DMS 273 treated with DMSO at 0.1 percent for 48 hours (cell line): ENCODE measurements at regions not wholly inside any gene's neighbourhood (a gene's known extent, or its start where the extent isn't known, plus 50 kb on each side); places are given as distances from the start of the nearest gene placed in this dataset.
"Not testable (repeated sequence)": the region's sequence is repeated elsewhere in the genome, so short reads cannot be mapped to it uniquely, and the experiment has no call there.

Experiments
- DNase-seq: peaks from one replicate; lab custom pipeline; 2025; lab: John Stamatoyannopoulos, UW

- no peak for DNase-seq
These were observed 433.7 kb upstream of the GYPC start for GRCh38 chr2:126222278-126222677.

GRCh38 chr2:126224776-126225175, 431.2 kb upstream of the GYPC start:
- DNase-seq, result no peak

- no peak for DNase-seq
These were observed 428.7 kb upstream of the GYPC start for GRCh38 chr2:126227250-126227649.

GRCh38 chr2:126228531-126228930, 427.4 kb upstream of the GYPC start:
- no peak for DNase-seq

GRCh38 chr2:126238251-126238650, 417.7 kb upstream of the GYPC start:
- DNase-seq, result no peak

- no peak for DNase-seq
These were observed 416.5 kb upstream of the GYPC start for GRCh38 chr2:126239320-126239955.

- no peak for DNase-seq
These were observed 415.0 kb upstream of the GYPC start for GRCh38 chr2:126241001-126241400.

- DNase-seq, result no peak
These were observed 414.5 kb upstream of the GYPC start for GRCh38 chr2:126241411-126241810.

GRCh38 chr2:126244937-126245336, 411.0 kb upstream of the GYPC start:
- no peak for DNase-seq

- no peak for DNase-seq
These were observed 402.3 kb upstream of the GYPC start for GRCh38 chr2:126253669-126254068.

- DNase-seq, result no peak
These were observed 391.3 kb upstream of the GYPC start for GRCh38 chr2:126264625-126265024.

- DNase-seq, result no peak
These were observed 386.0 kb upstream of the GYPC start for GRCh38 chr2:126269911-126270310.

GRCh38 chr2:126270587-126270986, 385.4 kb upstream of the GYPC start:
- no peak for DNase-seq

- no peak for DNase-seq
These were observed 383.6 kb upstream of the GYPC start for GRCh38 chr2:126272401-126272800.

GRCh38 chr2:126275098-126275497, 380.9 kb upstream of the GYPC start:
- DNase-seq, result no peak

GRCh38 chr2:126276268-126276667, 379.7 kb upstream of the GYPC start:
- not testable (repeated sequence) for DNase-seq

GRCh38 chr2:126288362-126288761, 367.6 kb upstream of the GYPC start:
- no peak for DNase-seq

- not testable (repeated sequence) for DNase-seq
These were observed 362.0 kb upstream of the GYPC start for GRCh38 chr2:126293962-126294361.

GRCh38 chr2:126299469-126299976, 356.4 kb upstream of the GYPC start:
- no peak for DNase-seq

- DNase-seq, result no peak
These were observed 355.6 kb upstream of the GYPC start for GRCh38 chr2:126300348-126300747.

- DNase-seq, result no peak
These were observed 353.9 kb upstream of the GYPC start for GRCh38 chr2:126302043-126302442.

- no peak for DNase-seq
These were observed 352.8 kb upstream of the GYPC start for GRCh38 chr2:126303113-126303512.

GRCh38 chr2:126304154-126304553, 351.8 kb upstream of the GYPC start:
- DNase-seq, result no peak

GRCh38 chr2:126306539-126306938, 349.4 kb upstream of the GYPC start:
- no peak for DNase-seq
